ENCODE measurements at regions not wholly inside any gene's neighbourhood (a gene's known extent, or its start where the extent isn't known, plus 50 kb on each side); places are given as distances from the start of the nearest gene placed in this dataset.
A peak's percentile ranks its signal among the peaks of the same experiment; 100 is the strongest.

DNA sequence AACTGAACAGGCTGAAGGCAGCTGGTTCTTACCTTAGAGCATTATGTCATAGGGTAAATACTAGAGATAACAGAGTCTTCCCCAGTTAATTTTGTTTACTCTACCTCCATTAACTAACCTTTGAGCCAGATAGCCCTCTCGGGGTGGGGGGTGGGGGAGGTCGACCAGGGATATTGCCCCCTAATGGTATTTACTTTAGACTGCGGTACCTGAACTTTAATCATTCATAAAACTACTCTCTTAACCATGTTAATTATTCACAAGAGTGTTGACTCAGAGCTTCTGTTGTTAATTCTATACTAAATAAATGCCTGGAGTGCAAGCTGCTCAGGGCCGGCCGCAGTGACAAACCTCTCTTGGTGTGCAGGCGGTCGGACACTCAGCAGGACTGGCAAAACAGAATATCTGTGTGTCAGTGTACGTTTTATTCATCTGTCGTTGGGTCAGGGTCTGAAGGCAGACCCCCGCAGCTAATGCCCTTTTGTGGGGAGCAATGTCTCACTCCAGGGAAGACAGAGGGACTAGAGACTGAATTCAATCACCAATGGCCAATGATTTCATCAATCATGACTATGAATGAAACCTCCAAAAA lies 152.4 kb upstream of the COL21A1 start:
- H3K4me3 ChIP-seq (ENCODE audit: low read depth, low read length), result no peak overlapping the region

DNA sequence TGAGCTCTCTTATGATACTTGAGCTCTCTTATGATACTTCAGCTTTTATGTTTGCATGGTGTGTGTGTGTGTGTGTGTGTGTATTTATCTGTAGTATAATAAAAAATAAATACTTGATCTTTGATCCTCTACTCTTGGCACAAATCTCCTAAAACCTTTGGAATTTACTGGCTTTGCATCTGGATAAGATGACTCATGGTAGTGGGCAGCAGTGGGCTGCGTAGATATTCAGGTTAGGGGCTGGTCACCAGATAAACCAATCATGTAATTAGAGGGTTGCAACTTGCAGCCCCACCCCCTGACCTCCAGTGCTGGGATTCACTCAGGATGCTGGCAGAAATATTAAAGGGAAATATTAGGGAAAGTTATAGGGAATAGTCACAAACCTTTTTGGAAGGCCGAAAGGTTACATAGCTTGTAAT lies 151.9 kb upstream of the COL21A1 start:
- H3K4me3 ChIP-seq (ENCODE audit: low read depth, low read length), result no peak overlapping the region
- no peak for DNase-seq (ENCODE audit: low read depth)
- TF ChIP-seq, protein P1, sequence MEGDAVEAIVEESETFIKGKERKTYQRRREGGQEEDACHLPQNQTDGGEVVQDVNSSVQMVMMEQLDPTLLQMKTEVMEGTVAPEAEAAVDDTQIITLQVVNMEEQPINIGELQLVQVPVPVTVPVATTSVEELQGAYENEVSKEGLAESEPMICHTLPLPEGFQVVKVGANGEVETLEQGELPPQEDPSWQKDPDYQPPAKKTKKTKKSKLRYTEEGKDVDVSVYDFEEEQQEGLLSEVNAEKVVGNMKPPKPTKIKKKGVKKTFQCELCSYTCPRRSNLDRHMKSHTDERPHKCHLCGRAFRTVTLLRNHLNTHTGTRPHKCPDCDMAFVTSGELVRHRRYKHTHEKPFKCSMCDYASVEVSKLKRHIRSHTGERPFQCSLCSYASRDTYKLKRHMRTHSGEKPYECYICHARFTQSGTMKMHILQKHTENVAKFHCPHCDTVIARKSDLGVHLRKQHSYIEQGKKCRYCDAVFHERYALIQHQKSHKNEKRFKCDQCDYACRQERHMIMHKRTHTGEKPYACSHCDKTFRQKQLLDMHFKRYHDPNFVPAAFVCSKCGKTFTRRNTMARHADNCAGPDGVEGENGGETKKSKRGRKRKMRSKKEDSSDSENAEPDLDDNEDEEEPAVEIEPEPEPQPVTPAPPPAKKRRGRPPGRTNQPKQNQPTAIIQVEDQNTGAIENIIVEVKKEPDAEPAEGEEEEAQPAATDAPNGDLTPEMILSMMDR (IDR thresholded peaks at IDR 0.05; ENCODE audit: insufficient read depth, low read depth, low read length, missing control alignments), result no peak

More for the DNA sequence above, 152.4 kb upstream of the COL21A1 start:
- TF ChIP-seq, protein P1 (IDR thresholded peaks at IDR 0.05; ENCODE audit: insufficient read depth, low read depth, low read length, missing control alignments), result no peak
- DNase-seq (ENCODE audit: low read depth), result no peak

DNA sequence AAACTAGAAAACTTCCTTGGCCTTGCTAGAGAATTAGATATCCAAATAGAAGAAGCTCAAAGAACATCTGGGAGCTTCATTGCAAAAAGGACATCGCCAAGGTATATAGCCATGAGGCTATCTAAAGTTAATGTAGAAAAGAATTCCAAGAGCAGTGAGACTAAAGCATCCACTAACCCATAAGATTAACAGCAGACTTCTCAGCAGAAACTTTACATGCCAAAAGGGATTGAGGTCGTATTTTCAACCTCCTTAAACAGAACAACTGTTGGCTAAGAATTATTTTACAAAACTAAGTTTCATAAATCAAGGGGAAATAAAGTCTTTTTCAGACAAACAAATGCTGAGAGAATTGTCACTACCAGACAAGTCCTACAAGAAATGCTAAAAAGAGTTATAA lies 149.1 kb upstream of the COL21A1 start:
- no peak for DNase-seq (ENCODE audit: low read depth)
- TF ChIP-seq, protein P1 (IDR thresholded peaks at IDR 0.05; ENCODE audit: insufficient read depth, low read depth, low read length, missing control alignments), result no peak
- H3K4me3 ChIP-seq (ENCODE audit: low read depth, low read length), result no peak overlapping the region

- DNase-seq (ENCODE audit: low read depth), result peak; percentile 10
Measured at GRCh38 chr6:56393615-56394612, 146.5 kb upstream of the COL21A1 start.

GRCh38 chr6:56388415-56388755 lies 141.0 kb upstream of the COL21A1 start:
- H3K4me3 ChIP-seq (ENCODE audit: low read depth, low read length), result no peak overlapping the region
- TF ChIP-seq, protein P1 (IDR thresholded peaks at IDR 0.05; ENCODE audit: insufficient read depth, low read depth, low read length, missing control alignments), result no peak
- DNase-seq (ENCODE audit: low read depth), result no peak

More at GRCh38 chr6:56393615-56394612, 146.5 kb upstream of the COL21A1 start:
- H3K4me3 ChIP-seq (ENCODE audit: low read depth, low read length), result no peak overlapping the region
- TF ChIP-seq, protein P1 (IDR thresholded peaks at IDR 0.05; ENCODE audit: insufficient read depth, low read depth, low read length, missing control alignments), result no peak

DNA sequence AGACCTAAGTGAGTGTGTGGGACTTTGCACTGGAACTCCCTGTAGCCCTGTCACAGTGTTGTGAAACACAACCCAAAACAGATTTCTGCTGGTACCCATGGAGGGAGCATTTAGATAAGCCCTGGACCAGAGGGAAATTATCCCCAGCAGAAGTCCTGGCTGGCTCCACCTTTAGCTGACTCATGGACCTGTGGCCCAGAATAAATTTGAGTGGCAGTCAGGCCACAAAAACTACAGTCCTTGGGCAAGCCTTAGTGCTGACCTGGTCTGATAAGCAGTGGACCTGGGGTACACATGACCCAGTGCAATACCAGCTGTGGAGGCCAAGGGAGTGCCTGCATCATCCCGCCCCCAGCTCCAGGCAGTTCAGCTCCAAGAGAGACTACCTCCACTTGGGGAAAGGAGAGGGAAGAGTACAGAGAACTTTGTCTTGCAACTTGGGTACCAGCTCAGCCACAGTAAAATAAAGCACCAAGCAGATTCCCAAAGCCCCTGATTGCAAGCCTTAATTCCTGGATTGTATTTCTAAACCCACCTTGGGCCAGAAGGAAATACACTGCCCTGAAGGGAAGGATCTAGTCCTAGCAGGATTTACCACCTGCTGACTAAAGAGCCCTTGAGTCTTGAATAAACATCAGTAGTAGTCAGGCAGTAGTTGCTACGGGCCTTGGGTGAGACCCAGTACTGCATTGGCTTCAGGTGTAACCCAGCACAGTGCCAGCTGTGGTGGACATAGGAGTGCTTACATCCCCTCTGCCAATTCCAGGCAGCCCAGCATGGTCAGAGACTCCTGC lies 140.4 kb upstream of the COL21A1 start:
- H3K4me3 ChIP-seq (ENCODE audit: low read depth, low read length), result no peak overlapping the region
- no peak for DNase-seq (ENCODE audit: low read depth)
- TF ChIP-seq, protein P1 (IDR thresholded peaks at IDR 0.05; ENCODE audit: insufficient read depth, low read depth, low read length, missing control alignments), result no peak

Measured in GM12865 (cell line).